GM12878 (cell line): ENCODE measurements at regions not wholly inside any gene's neighbourhood (a gene's known extent, or its start where the extent isn't known, plus 50 kb on each side); places are given as distances from the start of the nearest gene placed in this dataset.

Experiments used
- ATAC-seq: fragments of 200-7000 bp; cut with Tn5 transposase; 3 replicates; pipeline ENCODE4 v1.9.1; 2020; ENCODE audit warnings: mild to moderate bottlenecking, moderate library complexity
- BruUV-seq: library from RNA; stranded (reverse); fragments of 400-500 nt; replicated peaks from 2 replicates; lab custom pipeline; 2021; lab: Mats Ljungman, UMichigan
- CTCF ChIA-PET: fragments of 300-600 bp; sonication (Branson Sonifier 250); formaldehyde crosslinking; extraction: SDS; loops from one replicate; lab custom pipeline; 2021; ENCODE audit warnings: inconsistent platforms; lab: Yijun Ruan, JAX
- POLR2A ChIA-PET: fragments of 350-600 bp; formaldehyde crosslinking; extraction: SDS; loops from one replicate; lab custom pipeline; 2021; ENCODE audit warnings: inconsistent platforms; lab: Charles Lee
- RAD21 ChIA-PET: fragments of 300-600 bp; sonication (Branson Sonifier 250); formaldehyde crosslinking; loops from one replicate; lab custom pipeline; 2023; ENCODE audit warnings: antibody characterized with exemption; ENCODE audit not compliant: unreplicated experiment; lab: Charles Lee
- SMC1A ChIA-PET: fragments of 300-600 bp; sonication (Branson Sonifier 250); formaldehyde crosslinking; loops from one replicate; lab custom pipeline; 2023; ENCODE audit not compliant: unreplicated experiment, uncharacterized antibody; lab: Charles Lee
- DNase-seq: peaks from one replicate; pipeline ENCODE4 v3.0.0-alpha.2; 2011; ENCODE audit warnings: low read depth, low spot score
- FAIRE-seq: peaks from 3 replicates; lab custom pipeline; 2011; peaks lifted over from hg19 to GRCh38; lab: Jason Lieb, UNC
- H2AFZ ChIP-seq: 2 replicates; pipeline ENCODE4 v1.6.0; 2011; ENCODE audit warnings: low read depth, low read length, control low read depth; ENCODE audit not compliant: control insufficient read depth
- H3K27ac ChIP-seq: 2 replicates; pipeline ENCODE4 v1.5.1; 2011; ENCODE audit warnings: control low read depth; ENCODE audit not compliant: control insufficient read depth, insufficient read depth
- H3K27me3 ChIP-seq, 2 experiments: replicated peaks in 1 of 2; 2 replicates each; pipeline versions ENCODE4 v1.6.0 to v1.6.1; 2011; ENCODE audit warnings: low read length in 1 of 2; ENCODE audit not compliant: control insufficient read depth in 2 of 2, insufficient read depth in 2 of 2
- H3K36me3 ChIP-seq, 2 experiments: 2 replicates each; pipeline ENCODE4 v1.5.1; 2011; ENCODE audit warnings: low read length in 1 of 2; ENCODE audit not compliant: control insufficient read depth in 2 of 2, insufficient read depth in 2 of 2
- H3K4me1 ChIP-seq: 2 replicates; pipeline ENCODE4 v1.6.1; 2011; ENCODE audit warnings: mild to moderate bottlenecking, low read length, moderate library complexity, mixed read lengths; ENCODE audit not compliant: control insufficient read depth, insufficient read depth
- H3K4me2 ChIP-seq: 2 replicates; pipeline ENCODE4 v1.6.0; 2011; ENCODE audit warnings: control low read depth; ENCODE audit not compliant: control insufficient read depth, insufficient read depth
- H3K4me3 ChIP-seq: fragments of 200-600 bp; sonication (generic); 2 replicates; pipeline ENCODE4 v1.5.1; 2016
- H3K79me2 ChIP-seq: 2 replicates; pipeline ENCODE4 v1.6.0; 2011; ENCODE audit warnings: low read length; ENCODE audit not compliant: control insufficient read depth, insufficient read depth
- H3K9ac ChIP-seq: 2 replicates; pipeline ENCODE4 v1.8.0; 2011; ENCODE audit warnings: low read length, control low read depth, mixed read lengths; ENCODE audit not compliant: control insufficient read depth, insufficient read depth
- H3K9me3 ChIP-seq: replicated peaks from 3 replicates; pipeline ENCODE4 v1.5.1; 2011; ENCODE audit warnings: mild to moderate bottlenecking, low read length; ENCODE audit not compliant: control insufficient read depth, insufficient read depth
- H4K20me1 ChIP-seq: 2 replicates; pipeline ENCODE4 v1.6.0; 2011; ENCODE audit not compliant: control insufficient read depth, insufficient read depth
- MTA3 ChIP-seq: IDR thresholded peaks from 2 replicates; pipeline ENCODE4 v1.6.1; 2012; ENCODE audit warnings: low read length, inconsistent platforms, borderline replicate concordance
- MXI1 ChIP-seq: fragments of 150-350 bp; IDR thresholded peaks from 2 replicates; pipeline ENCODE4 v1.6.1; 2011; ENCODE audit warnings: low read depth, mild to moderate bottlenecking, inconsistent platforms, low read length, improper control_type of control experiment
- RELA ChIP-seq: fragments of 450-650 bp; IDR thresholded peaks from 2 replicates; pipeline ENCODE4 v1.8.0; 2014; ENCODE audit warnings: borderline replicate concordance; ENCODE audit not compliant: partially characterized antibody
- SUZ12 ChIP-seq: fragments of 200-600 bp; sonication (generic); IDR thresholded peaks from one replicate; pipeline ENCODE4 v1.6.1; 2018; ENCODE audit warnings: antibody characterized with exemption, mild to moderate bottlenecking; ENCODE audit not compliant: unreplicated experiment
- ZNF274 ChIP-seq: IDR thresholded peaks from one replicate; pipeline ENCODE4 v1.8.0; 2011; ENCODE audit not compliant: insufficient read length, insufficient read depth
- WGBS: methylation state at CpG from one replicate; pipeline ENCODE4 v1.1.6; 2016; ENCODE audit warnings: low lambda C conversion rate; ENCODE audit not compliant: insufficient replicate concordance, insufficient coverage; ENCODE audit errors: missing lambda C conversion rate; 5-methylcytosine and 5-hydroxymethylcytosine counted together
- in situ Hi-C: fragments of 300-500 bp; cut with MboI; formaldehyde crosslinking; loops from 9 replicates; pipeline ENCODE4 v1.14.3; 2018; ENCODE audit warnings: mixed read lengths
- intact Hi-C: fragments of 100-400 bp; cut with micrococcal nuclease; formaldehyde crosslinking; loops from one replicate; pipeline ENCODE4 v1.14.2; 2022; ENCODE audit not compliant: unreplicated experiment
- TF ChIP-seq, protein P1 (sequence below): IDR thresholded peaks from 2 replicates; pipeline ENCODE4 v1.6.1; 2011; ENCODE audit warnings: borderline replicate concordance, low read depth, mild to moderate bottlenecking, moderate library complexity, mixed read lengths, low read length; ENCODE audit not compliant: insufficient read depth; ENCODE audit errors: extremely low read length
- TF ChIP-seq, protein P2 (sequence below): fragments of 450-650 bp; IDR thresholded peaks from 2 replicates; pipeline ENCODE4 v1.6.1; 2016; ENCODE audit warnings: mild to moderate bottlenecking
- TF ChIP-seq, protein P3 (sequence below): fragments of 150-350 bp; IDR thresholded peaks from 2 replicates; pipeline ENCODE4 v1.6.1; 2016; ENCODE audit warnings: low read depth, low read length
- TF ChIP-seq, protein P4 (sequence below): IDR thresholded peaks from 2 replicates; pipeline ENCODE4 v1.6.1; 2012; ENCODE audit warnings: low read length, inconsistent platforms

DNA sequence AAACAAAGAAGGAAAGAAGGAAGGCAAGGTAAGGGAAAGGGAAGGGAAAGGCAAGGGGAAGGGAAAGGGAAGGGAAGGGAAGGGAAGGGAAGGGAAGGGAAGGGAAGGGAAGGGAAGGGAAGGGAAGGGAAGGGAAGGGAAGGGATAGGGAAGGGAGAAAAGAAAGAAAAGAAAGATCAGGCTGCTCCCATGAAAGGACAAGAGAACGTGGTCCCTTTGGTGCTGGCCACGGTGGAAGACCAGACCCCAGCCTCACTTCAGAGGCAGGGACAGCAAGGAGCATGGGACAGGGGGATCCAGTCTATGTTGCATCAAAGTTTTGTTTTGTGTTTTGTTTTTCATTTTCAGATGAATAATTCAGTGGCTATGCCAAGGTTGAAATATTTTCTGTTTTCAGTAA is 111.4 kb upstream of the IGF1R start:
- BruUV-seq, result no TSS peak
- Histone ChIP-seq H3K4me3 (no peak overlapping the region), H3K9me3 (no peaks in the 10 kb centered on the region), H3K9ac (no peak overlapping the region), H3K79me2 (no peaks in the 10 kb centered on the region), H4K20me1 (no peaks in the 10 kb centered on the region), H3K4me1 (no peaks in the 10 kb centered on the region), H3K36me3 (no peaks in the 10 kb centered on the region), H3K27me3 (no peaks in the 10 kb centered on the region; a peak in 2 of 4 replicates), H3K4me2 (no peak overlapping the region), H2AFZ (no peak overlapping the region), H3K27ac (no peak overlapping the region)
- POLR2A ChIA-PET, result no interaction called here
- intact Hi-C loops (no loop called here), in situ Hi-C loops (no loop called here)
- WGBS, result 0% methylated on average over 2 of the region's 2 CpGs
- FAIRE-seq (no peak), DNase-seq (no peak), ATAC-seq (no peak)
- no peak for TF ChIP-seq SUZ12
- no peak for TF ChIP-seq MXI1
- TF ChIP-seq RELA, result no peak
- TF ChIP-seq, protein P1, sequence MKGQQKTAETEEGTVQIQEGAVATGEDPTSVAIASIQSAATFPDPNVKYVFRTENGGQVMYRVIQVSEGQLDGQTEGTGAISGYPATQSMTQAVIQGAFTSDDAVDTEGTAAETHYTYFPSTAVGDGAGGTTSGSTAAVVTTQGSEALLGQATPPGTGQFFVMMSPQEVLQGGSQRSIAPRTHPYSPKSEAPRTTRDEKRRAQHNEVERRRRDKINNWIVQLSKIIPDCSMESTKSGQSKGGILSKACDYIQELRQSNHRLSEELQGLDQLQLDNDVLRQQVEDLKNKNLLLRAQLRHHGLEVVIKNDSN, result no peak
- TF ChIP-seq, protein P2, sequence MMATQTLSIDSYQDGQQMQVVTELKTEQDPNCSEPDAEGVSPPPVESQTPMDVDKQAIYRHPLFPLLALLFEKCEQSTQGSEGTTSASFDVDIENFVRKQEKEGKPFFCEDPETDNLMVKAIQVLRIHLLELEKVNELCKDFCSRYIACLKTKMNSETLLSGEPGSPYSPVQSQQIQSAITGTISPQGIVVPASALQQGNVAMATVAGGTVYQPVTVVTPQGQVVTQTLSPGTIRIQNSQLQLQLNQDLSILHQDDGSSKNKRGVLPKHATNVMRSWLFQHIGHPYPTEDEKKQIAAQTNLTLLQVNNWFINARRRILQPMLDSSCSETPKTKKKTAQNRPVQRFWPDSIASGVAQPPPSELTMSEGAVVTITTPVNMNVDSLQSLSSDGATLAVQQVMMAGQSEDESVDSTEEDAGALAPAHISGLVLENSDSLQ, result no peak
- TF ChIP-seq, protein P3, sequence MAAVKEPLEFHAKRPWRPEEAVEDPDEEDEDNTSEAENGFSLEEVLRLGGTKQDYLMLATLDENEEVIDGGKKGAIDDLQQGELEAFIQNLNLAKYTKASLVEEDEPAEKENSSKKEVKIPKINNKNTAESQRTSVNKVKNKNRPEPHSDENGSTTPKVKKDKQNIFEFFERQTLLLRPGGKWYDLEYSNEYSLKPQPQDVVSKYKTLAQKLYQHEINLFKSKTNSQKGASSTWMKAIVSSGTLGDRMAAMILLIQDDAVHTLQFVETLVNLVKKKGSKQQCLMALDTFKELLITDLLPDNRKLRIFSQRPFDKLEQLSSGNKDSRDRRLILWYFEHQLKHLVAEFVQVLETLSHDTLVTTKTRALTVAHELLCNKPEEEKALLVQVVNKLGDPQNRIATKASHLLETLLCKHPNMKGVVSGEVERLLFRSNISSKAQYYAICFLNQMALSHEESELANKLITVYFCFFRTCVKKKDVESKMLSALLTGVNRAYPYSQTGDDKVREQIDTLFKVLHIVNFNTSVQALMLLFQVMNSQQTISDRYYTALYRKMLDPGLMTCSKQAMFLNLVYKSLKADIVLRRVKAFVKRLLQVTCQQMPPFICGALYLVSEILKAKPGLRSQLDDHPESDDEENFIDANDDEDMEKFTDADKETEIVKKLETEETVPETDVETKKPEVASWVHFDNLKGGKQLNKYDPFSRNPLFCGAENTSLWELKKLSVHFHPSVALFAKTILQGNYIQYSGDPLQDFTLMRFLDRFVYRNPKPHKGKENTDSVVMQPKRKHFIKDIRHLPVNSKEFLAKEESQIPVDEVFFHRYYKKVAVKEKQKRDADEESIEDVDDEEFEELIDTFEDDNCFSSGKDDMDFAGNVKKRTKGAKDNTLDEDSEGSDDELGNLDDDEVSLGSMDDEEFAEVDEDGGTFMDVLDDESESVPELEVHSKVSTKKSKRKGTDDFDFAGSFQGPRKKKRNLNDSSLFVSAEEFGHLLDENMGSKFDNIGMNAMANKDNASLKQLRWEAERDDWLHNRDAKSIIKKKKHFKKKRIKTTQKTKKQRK, result no peak
- TF ChIP-seq ZNF274, result no peak
- TF ChIP-seq, protein P4, sequence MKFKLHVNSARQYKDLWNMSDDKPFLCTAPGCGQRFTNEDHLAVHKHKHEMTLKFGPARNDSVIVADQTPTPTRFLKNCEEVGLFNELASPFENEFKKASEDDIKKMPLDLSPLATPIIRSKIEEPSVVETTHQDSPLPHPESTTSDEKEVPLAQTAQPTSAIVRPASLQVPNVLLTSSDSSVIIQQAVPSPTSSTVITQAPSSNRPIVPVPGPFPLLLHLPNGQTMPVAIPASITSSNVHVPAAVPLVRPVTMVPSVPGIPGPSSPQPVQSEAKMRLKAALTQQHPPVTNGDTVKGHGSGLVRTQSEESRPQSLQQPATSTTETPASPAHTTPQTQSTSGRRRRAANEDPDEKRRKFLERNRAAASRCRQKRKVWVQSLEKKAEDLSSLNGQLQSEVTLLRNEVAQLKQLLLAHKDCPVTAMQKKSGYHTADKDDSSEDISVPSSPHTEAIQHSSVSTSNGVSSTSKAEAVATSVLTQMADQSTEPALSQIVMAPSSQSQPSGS, result no peak
- no peak for TF ChIP-seq MTA3
- SMC1A ChIA-PET, result no interaction called here
- CTCF ChIA-PET, result interaction anchor here (0.6 kb wide), 1 partner anchor 394 kb away, joined by 3 read pairs; no protein-coding TSS in a partner anchor
- RAD21 ChIA-PET, result no interaction called here
